ENCODE measurements at regions not wholly inside any gene's neighbourhood (a gene's known extent, or its start where the extent isn't known, plus 50 kb on each side); places are given as distances from the start of the nearest gene placed in this dataset.
"Not testable (repeated sequence)": the region's sequence is repeated elsewhere in the genome, so short reads cannot be mapped to it uniquely, and the experiment has no call there.

DNA sequence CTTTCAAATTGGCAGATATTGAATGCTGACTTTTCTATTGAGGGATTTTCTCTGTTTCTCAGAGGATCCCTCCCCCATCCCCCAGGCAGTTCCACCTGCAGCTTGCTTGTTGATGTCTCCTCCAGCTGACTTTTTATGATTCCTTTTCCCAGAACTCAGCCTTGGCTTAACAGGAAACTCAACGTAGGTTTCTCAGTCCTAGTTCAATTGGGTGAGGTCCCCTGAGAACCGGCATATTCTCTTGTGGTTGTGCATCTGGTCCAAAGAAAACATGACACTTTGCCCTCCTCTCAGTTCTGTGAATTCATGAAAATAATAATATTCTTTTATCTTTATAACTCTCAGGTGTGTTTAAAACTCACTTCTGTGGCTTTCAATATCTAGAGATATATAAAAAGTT is 1222.1 kb downstream of the OTOL1 start:
- DNase-seq (ENCODE audit: low read depth): no peak
- H3K4me3 ChIP-seq (ENCODE audit: low read length): no peak overlapping the region
- TF ChIP-seq, protein P1, sequence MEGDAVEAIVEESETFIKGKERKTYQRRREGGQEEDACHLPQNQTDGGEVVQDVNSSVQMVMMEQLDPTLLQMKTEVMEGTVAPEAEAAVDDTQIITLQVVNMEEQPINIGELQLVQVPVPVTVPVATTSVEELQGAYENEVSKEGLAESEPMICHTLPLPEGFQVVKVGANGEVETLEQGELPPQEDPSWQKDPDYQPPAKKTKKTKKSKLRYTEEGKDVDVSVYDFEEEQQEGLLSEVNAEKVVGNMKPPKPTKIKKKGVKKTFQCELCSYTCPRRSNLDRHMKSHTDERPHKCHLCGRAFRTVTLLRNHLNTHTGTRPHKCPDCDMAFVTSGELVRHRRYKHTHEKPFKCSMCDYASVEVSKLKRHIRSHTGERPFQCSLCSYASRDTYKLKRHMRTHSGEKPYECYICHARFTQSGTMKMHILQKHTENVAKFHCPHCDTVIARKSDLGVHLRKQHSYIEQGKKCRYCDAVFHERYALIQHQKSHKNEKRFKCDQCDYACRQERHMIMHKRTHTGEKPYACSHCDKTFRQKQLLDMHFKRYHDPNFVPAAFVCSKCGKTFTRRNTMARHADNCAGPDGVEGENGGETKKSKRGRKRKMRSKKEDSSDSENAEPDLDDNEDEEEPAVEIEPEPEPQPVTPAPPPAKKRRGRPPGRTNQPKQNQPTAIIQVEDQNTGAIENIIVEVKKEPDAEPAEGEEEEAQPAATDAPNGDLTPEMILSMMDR (conservative IDR thresholded peaks at IDR 0.05; ENCODE audit: low read depth, low read length): no peak

DNA sequence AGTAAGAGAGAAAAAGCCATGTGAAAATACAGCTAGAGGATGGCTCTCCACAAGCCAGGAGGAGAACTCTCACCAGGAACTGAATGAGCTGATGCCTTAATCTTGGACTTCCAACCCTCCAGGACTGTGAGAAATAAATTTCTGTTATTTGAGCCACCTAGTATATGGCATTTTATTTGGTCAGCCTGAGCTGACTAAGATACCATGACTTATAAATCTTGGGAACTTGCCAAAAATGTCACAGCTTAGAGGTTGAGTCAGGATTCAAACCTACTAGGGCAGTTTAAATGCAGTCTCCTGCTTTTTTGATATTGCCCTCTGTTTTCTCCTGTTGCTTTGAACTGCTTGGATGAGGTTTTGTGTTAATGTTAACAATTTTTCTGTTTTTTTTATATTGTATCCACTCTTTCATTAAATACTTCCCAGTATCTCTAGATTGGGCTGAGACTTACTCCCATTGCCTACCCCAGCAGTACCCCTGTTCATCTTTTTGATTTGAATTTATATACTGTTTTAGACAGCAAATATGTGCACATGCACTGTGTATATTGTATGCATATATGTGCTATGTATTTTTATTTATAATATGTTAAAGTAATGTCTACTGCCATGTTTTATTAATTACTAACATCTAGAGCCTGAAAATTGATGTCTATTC is 1223.2 kb downstream of the OTOL1 start:
- no peak overlapping the region for H3K4me3 ChIP-seq (ENCODE audit: low read length)
- DNase-seq (ENCODE audit: low read depth): peak; percentile 93
- TF ChIP-seq, protein P1 (conservative IDR thresholded peaks at IDR 0.05; ENCODE audit: low read depth, low read length): no peak

DNA sequence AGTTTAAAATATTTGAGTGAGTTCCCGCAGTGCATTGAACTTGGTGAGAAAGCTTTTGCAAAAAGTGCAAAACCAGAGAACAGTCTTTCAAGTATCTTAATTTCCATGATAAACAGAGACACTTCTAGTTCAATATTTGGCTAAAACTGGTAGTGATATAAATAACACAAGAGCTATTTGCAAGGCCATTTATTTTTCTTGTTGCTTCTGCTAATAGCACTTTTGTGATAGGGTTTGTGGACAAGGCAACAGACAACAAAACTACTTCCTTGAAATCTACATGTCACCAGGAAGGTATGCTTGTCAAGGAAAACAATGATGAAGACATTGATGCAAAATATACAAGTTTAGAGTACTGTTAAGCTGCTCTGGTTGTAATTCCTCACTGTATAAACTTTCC is 1225.1 kb downstream of the OTOL1 start:
- H3K4me3 ChIP-seq (ENCODE audit: low read length): no peak overlapping the region
- no peak for DNase-seq (ENCODE audit: low read depth)
- TF ChIP-seq, protein P1 (conservative IDR thresholded peaks at IDR 0.05; ENCODE audit: low read depth, low read length): no peak

DNA sequence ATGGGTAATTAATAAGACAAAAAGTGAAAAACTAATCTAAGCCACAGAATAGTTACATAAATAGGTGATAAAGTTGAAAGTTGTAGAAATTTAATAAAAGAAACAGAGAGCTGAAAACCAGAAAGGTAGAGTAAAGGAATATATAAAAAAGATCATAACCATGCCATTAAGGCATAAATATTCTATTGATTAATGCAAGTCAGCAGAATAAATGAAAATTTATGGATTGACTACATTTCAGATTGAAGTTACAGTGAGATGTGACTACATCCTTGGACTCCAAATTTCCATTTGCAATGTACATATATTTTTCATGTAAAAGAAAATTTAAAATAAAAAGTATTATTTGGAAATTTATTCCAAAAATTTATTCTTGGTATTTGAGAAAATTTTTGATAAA is 1225.7 kb downstream of the OTOL1 start:
- TF ChIP-seq, protein P1 (conservative IDR thresholded peaks at IDR 0.05; ENCODE audit: low read depth, low read length): no peak
- no peak for DNase-seq (ENCODE audit: low read depth)
- H3K4me3 ChIP-seq (ENCODE audit: low read length): no peak overlapping the region

DNA sequence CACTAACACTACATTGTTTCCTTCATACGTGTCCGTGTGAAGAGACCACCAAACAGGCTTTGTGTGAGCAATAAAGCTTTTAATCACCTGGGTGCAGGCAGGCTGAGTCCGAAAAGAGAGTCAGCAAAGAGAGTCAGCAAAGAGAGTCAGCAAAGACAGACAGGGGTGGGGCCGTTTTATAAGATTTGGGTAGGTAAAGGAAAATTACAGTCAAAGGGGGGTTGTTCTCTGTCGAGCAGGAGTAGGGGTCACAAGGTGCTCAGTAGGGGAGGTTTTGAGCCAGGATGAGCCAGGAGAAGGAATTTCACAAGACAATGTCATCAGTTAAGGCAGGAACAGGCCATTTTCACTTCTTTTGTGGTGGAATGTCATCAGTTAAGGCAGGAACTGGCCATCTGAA is 1226.2 kb downstream of the OTOL1 start:
- H3K4me3 ChIP-seq (ENCODE audit: low read length); DNase-seq (ENCODE audit: low read depth): not testable (repeated sequence)

DNA sequence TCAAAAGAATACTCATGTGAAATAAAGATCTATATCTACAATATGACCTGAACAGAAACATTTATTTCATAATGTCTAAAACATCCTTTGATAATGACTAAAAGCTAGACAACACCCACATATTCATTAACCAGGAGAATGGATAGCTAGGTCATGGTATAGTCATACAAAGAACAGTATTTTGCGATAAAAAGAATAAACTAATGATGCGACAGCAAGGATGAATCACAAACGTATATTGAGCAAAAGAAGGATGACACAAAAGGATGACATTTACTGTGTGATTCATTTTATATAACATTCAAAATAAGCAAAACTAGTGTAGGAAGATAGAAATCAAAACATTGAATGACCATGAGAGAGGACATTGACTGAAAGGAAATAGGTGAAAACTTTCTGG is 1233.1 kb downstream of the OTOL1 start:
- no peak for DNase-seq (ENCODE audit: low read depth)
- TF ChIP-seq, protein P1 (conservative IDR thresholded peaks at IDR 0.05; ENCODE audit: low read depth, low read length): no peak
- no peak overlapping the region for H3K4me3 ChIP-seq (ENCODE audit: low read length)

DNA sequence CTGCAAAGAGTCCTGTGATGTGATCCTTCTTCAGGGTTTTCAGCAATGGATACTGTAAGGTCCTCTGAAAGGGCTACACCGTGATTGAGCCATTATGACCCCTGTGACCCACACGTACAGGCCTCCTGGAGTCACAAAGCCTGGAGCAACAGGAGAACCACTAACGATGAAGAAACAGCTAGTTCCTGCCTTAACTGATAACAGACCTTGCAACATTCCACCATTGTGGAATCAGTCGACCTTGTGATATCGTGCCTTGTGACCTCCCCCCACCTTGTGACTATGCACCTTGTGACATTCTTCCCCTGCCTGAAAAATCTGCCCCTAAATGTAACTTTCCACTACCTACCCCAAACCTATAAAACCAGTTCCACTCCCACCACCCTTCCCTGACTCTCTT is 1235.4 kb downstream of the OTOL1 start:
- DNase-seq (ENCODE audit: low read depth); H3K4me3 ChIP-seq (ENCODE audit: low read length): not testable (repeated sequence)

DNA sequence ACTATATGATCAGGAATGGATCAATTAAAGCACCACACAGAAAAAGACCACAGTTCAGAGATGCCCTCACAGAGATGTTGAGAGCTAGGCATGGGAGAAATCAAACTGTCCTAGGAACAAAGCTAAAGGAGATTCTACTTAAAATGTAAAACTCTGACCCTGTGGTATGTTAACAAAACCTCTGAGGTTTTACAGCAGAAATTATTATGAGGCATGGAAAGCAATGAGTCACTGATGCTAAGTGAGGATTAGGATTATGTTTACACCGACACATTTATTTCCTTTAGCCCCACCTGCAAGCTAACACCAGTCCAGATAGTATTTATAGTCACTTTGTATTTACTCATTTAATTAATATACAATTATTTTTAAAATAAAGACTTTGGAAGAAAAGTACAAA is 1242.2 kb downstream of the OTOL1 start:
- DNase-seq (ENCODE audit: low read depth): no peak
- no peak overlapping the region for H3K4me3 ChIP-seq (ENCODE audit: low read length)
- TF ChIP-seq, protein P1 (conservative IDR thresholded peaks at IDR 0.05; ENCODE audit: low read depth, low read length): no peak
